ENCODE measurements at regions not wholly inside any gene's neighbourhood (a gene's known extent, or its start where the extent isn't known, plus 50 kb on each side); places are given as distances from the start of the nearest gene placed in this dataset.

DNA sequence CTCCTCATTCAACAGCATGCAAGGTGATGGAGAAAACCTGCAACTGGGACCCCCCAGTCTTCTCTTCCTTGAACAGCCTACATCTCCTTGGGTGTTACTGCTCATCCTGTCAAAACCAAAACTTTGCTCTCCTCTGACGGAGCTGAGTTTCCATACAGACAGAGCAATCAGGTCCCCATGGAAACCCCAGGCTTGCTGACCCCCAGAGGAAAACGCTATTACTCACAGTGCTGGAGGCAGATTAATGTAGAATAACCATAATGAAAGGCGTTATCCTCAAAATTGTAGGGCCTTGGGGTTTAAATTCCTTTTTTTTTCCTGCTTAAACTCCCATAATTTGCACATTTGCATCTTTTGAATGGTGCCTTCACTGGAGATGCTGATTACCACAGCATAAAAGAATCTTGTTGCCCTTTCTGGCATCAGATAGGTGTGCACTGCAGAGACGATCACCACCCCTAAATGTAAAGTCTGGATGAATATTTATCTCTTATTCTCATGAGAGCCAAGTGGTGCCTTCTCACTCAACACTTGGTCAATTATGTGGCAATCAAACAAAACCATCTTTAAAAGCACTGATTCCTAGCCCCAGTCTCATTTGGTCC, 126.3 kb downstream of the MSX2 start:
- H4K20me1 ChIP-seq (ENCODE audit: low read length): no peaks in the 10 kb centered on the region
- H3K4me1 ChIP-seq (ENCODE audit: insufficient read depth, low read length): no peaks in the 10 kb centered on the region
- ChIA-PET CTCF (no interaction called here), POLR2A (ENCODE audit: unreplicated experiment) (no interaction called here)
- no peaks in the 10 kb centered on the region for H3K36me3 ChIP-seq (ENCODE audit: low read depth, low read length)
- intact Hi-C loops (cut with micrococcal nuclease): no loop called here
- no peak overlapping the region for H3K4me3 ChIP-seq (ENCODE audit: low read length)
- H3K9me3 ChIP-seq (ENCODE audit: low read length): no peaks in the 10 kb centered on the region
- H3K4me2 ChIP-seq (ENCODE audit: low read length): no peak overlapping the region
- H3K9me2 ChIP-seq (replicated peaks; ENCODE audit: low read length): no peaks in the 10 kb centered on the region
- BruUV-seq (replicated peaks): no TSS peak
- ATAC-seq: no peak
- H2AFZ ChIP-seq (ENCODE audit: low read length): no peak overlapping the region
- no peak overlapping the region for H3K27ac ChIP-seq (ENCODE audit: low read length)
- H3F3A ChIP-seq (ENCODE audit: low read length, unreplicated experiment): no peaks in the 10 kb centered on the region
- H3K79me2 ChIP-seq (ENCODE audit: low read length): no peaks in the 10 kb centered on the region
- TF ChIP-seq EZH2 (IDR thresholded peaks at IDR 0.05; ENCODE audit: low read length, unreplicated experiment) (no peak), EZH2phosphoT487 (IDR thresholded peaks at IDR 0.05; ENCODE audit: borderline replicate concordance, low read length) (no peak)
- TF ChIP-seq, protein P1, sequence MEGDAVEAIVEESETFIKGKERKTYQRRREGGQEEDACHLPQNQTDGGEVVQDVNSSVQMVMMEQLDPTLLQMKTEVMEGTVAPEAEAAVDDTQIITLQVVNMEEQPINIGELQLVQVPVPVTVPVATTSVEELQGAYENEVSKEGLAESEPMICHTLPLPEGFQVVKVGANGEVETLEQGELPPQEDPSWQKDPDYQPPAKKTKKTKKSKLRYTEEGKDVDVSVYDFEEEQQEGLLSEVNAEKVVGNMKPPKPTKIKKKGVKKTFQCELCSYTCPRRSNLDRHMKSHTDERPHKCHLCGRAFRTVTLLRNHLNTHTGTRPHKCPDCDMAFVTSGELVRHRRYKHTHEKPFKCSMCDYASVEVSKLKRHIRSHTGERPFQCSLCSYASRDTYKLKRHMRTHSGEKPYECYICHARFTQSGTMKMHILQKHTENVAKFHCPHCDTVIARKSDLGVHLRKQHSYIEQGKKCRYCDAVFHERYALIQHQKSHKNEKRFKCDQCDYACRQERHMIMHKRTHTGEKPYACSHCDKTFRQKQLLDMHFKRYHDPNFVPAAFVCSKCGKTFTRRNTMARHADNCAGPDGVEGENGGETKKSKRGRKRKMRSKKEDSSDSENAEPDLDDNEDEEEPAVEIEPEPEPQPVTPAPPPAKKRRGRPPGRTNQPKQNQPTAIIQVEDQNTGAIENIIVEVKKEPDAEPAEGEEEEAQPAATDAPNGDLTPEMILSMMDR (conservative IDR thresholded peaks at IDR 0.05; ENCODE audit: low read depth, low read length): no peak
- no peak overlapping the region for H3K9ac ChIP-seq (ENCODE audit: low read length)
- peaks cover 23% of the 10 kb centered on the region; the same call in 1 of the 2 replicates for H3K27me3 ChIP-seq (ENCODE audit: low read length)
- DNase-seq: no peak

DNA sequence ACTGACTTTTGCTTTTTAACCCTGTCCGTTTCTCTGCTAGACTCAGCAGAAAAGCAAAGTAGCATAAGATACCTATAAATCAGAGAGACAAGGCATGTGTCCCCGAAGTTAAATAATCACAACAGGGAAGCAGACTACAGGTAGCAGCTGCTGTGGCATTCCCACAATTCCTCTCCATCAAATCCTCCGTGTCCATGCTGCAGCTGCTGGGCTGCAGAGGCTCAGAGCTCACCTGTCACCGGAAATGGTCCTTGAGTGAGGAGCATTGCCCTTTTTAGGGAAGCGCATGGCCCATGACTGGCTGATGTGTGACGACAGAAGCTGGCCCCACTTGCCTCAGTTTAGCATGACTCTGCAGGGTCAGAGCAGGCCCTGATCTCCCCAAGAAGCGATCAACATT, 125.0 kb downstream of the MSX2 start:
- H3K4me1 ChIP-seq (ENCODE audit: insufficient read depth, low read length): no peaks in the 10 kb centered on the region
- no peak for TF ChIP-seq EZH2 (IDR thresholded peaks at IDR 0.05; ENCODE audit: low read length, unreplicated experiment)
- TF ChIP-seq, protein P1 (conservative IDR thresholded peaks at IDR 0.05; ENCODE audit: low read depth, low read length): no peak
- TF ChIP-seq EZH2phosphoT487 (IDR thresholded peaks at IDR 0.05; ENCODE audit: borderline replicate concordance, low read length): no peak
- no peaks in the 10 kb centered on the region for H3K36me3 ChIP-seq (ENCODE audit: low read depth, low read length)
- no peak overlapping the region for H3K4me3 ChIP-seq (ENCODE audit: low read length)
- POLR2A ChIA-PET (ENCODE audit: unreplicated experiment): no interaction called here
- H3K4me2 ChIP-seq (ENCODE audit: low read length): no peak overlapping the region
- no peaks in the 10 kb centered on the region for H4K20me1 ChIP-seq (ENCODE audit: low read length)
- no TSS peak for BruUV-seq (replicated peaks)
- CTCF ChIA-PET: no interaction called here
- no peak overlapping the region for H2AFZ ChIP-seq (ENCODE audit: low read length)
- H3F3A ChIP-seq (ENCODE audit: low read length, unreplicated experiment): no peaks in the 10 kb centered on the region
- no peak overlapping the region for H3K9ac ChIP-seq (ENCODE audit: low read length)
- DNase-seq (no peak), ATAC-seq (no peak)
- H3K9me2 ChIP-seq (replicated peaks; ENCODE audit: low read length): no peaks in the 10 kb centered on the region
- no peaks in the 10 kb centered on the region for H3K9me3 ChIP-seq (ENCODE audit: low read length)
- peaks cover 23% of the 10 kb centered on the region; the same call in 1 of the 2 replicates for H3K27me3 ChIP-seq (ENCODE audit: low read length)
- H3K27ac ChIP-seq (ENCODE audit: low read length): no peak overlapping the region
- H3K79me2 ChIP-seq (ENCODE audit: low read length): no peaks in the 10 kb centered on the region
- intact Hi-C loops (cut with micrococcal nuclease): no loop called here

DNA sequence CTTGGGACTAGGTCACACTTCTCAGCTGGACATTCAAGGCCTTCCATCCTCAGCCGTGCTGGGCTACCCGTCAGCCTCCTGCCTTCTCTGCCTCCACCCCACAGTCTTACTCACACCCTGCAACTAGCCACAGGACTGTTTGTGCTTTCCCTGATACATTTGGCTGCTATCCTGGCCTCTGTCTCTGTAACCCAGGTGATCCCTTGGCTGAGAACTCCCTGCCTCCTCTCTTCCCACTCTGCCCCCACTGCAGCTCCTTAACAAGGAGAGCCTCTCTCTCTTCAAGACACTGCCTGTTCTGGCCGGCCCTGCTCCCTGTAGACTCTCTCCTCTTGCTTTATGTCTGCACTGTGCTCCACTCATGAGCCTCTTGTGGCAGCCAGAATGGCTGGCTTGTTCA, 120.6 kb downstream of the MSX2 start:
- no peak overlapping the region for H3K9ac ChIP-seq (ENCODE audit: low read length)
- peaks cover 17% of the 10 kb centered on the region; the same call in 1 of the 2 replicates for H3K27me3 ChIP-seq (ENCODE audit: low read length)
- H3F3A ChIP-seq (ENCODE audit: low read length, unreplicated experiment): no peaks in the 10 kb centered on the region
- no peak overlapping the region for H3K4me2 ChIP-seq (ENCODE audit: low read length)
- TF ChIP-seq EZH2phosphoT487 (IDR thresholded peaks at IDR 0.05; ENCODE audit: borderline replicate concordance, low read length): no peak
- no peak for TF ChIP-seq EZH2 (IDR thresholded peaks at IDR 0.05; ENCODE audit: low read length, unreplicated experiment)
- TF ChIP-seq, protein P1 (conservative IDR thresholded peaks at IDR 0.05; ENCODE audit: low read depth, low read length): no peak
- no TSS peak for BruUV-seq (replicated peaks)
- no peaks in the 10 kb centered on the region for H3K36me3 ChIP-seq (ENCODE audit: low read depth, low read length)
- intact Hi-C loops (cut with micrococcal nuclease): no loop called here
- no peaks in the 10 kb centered on the region for H3K79me2 ChIP-seq (ENCODE audit: low read length)
- POLR2A ChIA-PET (ENCODE audit: unreplicated experiment): no interaction called here
- CTCF ChIA-PET: no interaction called here
- no peaks in the 10 kb centered on the region for H4K20me1 ChIP-seq (ENCODE audit: low read length)
- ATAC-seq (no peak), DNase-seq (no peak)
- H3K4me1 ChIP-seq (ENCODE audit: insufficient read depth, low read length): no peaks in the 10 kb centered on the region
- H2AFZ ChIP-seq (ENCODE audit: low read length): no peak overlapping the region
- H3K9me3 ChIP-seq (ENCODE audit: low read length): no peaks in the 10 kb centered on the region
- no peak overlapping the region for H3K27ac ChIP-seq (ENCODE audit: low read length)
- no peaks in the 10 kb centered on the region for H3K9me2 ChIP-seq (replicated peaks; ENCODE audit: low read length)
- no peak overlapping the region for H3K4me3 ChIP-seq (ENCODE audit: low read length)
